ENCODE measurements at regions not wholly inside any gene's neighbourhood (a gene's known extent, or its start where the extent isn't known, plus 50 kb on each side); places are given as distances from the start of the nearest gene placed in this dataset.

DNA sequence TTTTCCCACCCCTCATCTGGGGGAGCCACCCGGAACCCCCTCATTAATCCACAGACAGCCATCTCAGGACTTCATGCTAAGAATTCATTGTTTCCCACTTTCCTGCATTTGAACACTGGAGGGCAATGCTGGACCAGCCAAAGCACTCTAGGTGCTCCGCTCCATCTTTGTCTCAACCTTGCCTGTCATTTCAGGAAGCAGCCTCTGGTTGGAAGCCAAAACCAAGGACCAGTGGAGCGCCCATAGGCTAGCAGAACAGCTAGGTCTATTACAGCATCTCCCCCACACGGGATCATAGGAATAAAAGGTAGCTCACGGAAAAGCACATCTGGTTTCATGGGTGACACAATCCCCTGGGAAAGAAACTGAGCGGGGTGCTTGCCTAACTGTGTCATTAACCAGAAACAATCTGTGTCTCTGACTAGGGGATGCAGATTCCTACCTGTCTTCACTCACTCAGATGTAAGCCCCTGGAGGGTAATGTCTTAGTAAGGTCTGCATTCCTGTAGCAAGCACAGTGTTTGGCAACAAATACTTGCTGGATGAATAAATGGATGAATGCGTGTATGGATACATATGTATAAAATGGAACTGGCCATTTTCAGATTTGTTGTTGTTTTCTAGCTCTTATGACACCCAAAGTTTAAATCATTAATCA is 197.0 kb downstream of the DAD1 start:
- Histone ChIP-seq H3K4me3 (ENCODE audit: low read depth in 1 of 2, low read length in 2 of 2) (no peak overlapping the region), H3K4me1 (ENCODE audit: control insufficient read depth in 1 of 2, insufficient read depth in 2 of 2, low read length in 2 of 2) (peaks cover 7 to 13% of the 10 kb centered on the region in 2 donors), H3K9me3 (ENCODE audit: control insufficient read depth in 1 of 2, low read length in 2 of 2) (no peaks in the 10 kb centered on the region), H3K9ac (ENCODE audit: low read depth in 1 of 2, low read length in 2 of 2) (no peak overlapping the region), H3K27me3 (ENCODE audit: control insufficient read depth in 1 of 2, insufficient read depth in 2 of 2, low read length in 2 of 2) (no peaks in the 10 kb centered on the region), H3K36me3 (ENCODE audit: control insufficient read depth in 1 of 2, insufficient read depth in 2 of 2, low read length in 2 of 2) (no peaks in the 10 kb centered on the region), H3K27ac (ENCODE audit: low read depth, low read length) (no peak overlapping the region)

DNA sequence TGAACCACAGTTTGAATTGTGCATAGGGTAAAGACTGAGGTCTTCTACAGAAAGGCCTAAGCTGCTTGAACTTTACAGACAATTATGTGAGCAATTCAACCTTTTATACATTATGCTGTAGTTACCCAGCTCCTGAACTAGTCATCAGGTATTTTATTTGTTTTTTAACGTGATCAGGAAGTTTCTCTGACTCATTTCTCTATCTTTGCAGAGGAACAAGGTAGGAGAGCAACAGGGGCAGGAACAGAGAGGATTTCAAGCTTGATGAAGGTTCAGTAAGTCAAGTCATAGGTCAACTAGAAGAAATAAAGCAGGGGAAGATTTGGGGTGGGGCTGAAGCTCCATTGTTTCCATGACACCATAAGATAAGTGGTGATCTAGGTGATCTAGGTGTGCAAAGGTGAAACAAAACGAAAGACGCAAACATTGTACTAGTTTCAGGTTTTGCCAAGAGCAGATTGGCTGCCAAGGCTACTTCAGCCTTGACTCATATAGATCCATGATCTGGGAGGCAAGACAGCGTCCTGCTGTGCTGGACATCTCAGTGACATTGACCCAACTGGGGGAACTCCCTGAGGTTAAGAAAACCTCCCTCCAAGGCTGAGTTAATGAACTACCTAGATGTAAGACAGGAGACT is 198.1 kb downstream of the DAD1 start:
- H3K9me3 ChIP-seq (ENCODE audit: control insufficient read depth in 1 of 2, low read length in 2 of 2): no peaks in the 10 kb centered on the region
- no peak overlapping the region for H3K9ac ChIP-seq (ENCODE audit: low read depth in 1 of 2, low read length in 2 of 2)
- H3K4me3 ChIP-seq (ENCODE audit: low read depth in 1 of 2, low read length in 2 of 2): no peak overlapping the region
- peaks cover 7 to 13% of the 10 kb centered on the region in 2 donors for H3K4me1 ChIP-seq (ENCODE audit: control insufficient read depth in 1 of 2, insufficient read depth in 2 of 2, low read length in 2 of 2)
- no peak overlapping the region for H3K27ac ChIP-seq (ENCODE audit: low read depth, low read length)
- no peaks in the 10 kb centered on the region for H3K36me3 ChIP-seq (ENCODE audit: control insufficient read depth in 1 of 2, insufficient read depth in 2 of 2, low read length in 2 of 2)
- H3K27me3 ChIP-seq (ENCODE audit: control insufficient read depth in 1 of 2, insufficient read depth in 2 of 2, low read length in 2 of 2): no peaks in the 10 kb centered on the region

DNA sequence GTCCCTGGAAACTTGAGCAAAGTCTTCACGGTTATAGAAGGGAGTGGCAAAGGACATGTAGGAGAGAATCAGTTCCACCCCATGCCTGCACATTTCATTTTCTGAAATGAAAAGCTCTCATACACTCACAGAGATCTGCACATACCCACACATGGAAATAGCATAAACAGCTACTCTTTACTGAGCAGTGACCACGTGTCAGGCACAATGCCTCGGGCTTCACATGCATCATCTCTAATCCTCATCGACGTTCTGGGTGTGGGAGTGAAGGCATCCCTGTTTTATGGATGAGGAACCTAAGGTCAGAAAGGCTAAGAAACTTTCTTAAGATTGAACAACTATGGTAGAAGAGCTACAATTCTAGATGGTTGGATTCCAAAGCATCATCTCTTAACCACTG is 198.8 kb downstream of the DAD1 start:
- Histone ChIP-seq H3K27ac (ENCODE audit: low read depth, low read length) (no peak overlapping the region), H3K36me3 (ENCODE audit: control insufficient read depth in 1 of 2, insufficient read depth in 2 of 2, low read length in 2 of 2) (no peaks in the 10 kb centered on the region), H3K4me3 (ENCODE audit: low read depth in 1 of 2, low read length in 2 of 2) (no peak overlapping the region), H3K9ac (ENCODE audit: low read depth in 1 of 2, low read length in 2 of 2) (no peak overlapping the region), H3K4me1 (ENCODE audit: control insufficient read depth in 1 of 2, insufficient read depth in 2 of 2, low read length in 2 of 2) (peaks cover 7 to 13% of the 10 kb centered on the region in 2 donors), H3K27me3 (ENCODE audit: control insufficient read depth in 1 of 2, insufficient read depth in 2 of 2, low read length in 2 of 2) (no peaks in the 10 kb centered on the region), H3K9me3 (ENCODE audit: control insufficient read depth in 1 of 2, low read length in 2 of 2) (no peaks in the 10 kb centered on the region)

- Histone ChIP-seq H3K4me1 (ENCODE audit: control insufficient read depth in 1 of 2, insufficient read depth in 2 of 2, low read length in 2 of 2) (peaks cover 7 to 13% of the 10 kb centered on the region in 2 donors), H3K9ac (ENCODE audit: low read depth in 1 of 2, low read length in 2 of 2) (no peak overlapping the region), H3K27me3 (ENCODE audit: control insufficient read depth in 1 of 2, insufficient read depth in 2 of 2, low read length in 2 of 2) (no peaks in the 10 kb centered on the region), H3K27ac (ENCODE audit: low read depth, low read length) (no peak overlapping the region), H3K4me3 (ENCODE audit: low read depth in 1 of 2, low read length in 2 of 2) (no peak overlapping the region), H3K36me3 (ENCODE audit: control insufficient read depth in 1 of 2, insufficient read depth in 2 of 2, low read length in 2 of 2) (no peaks in the 10 kb centered on the region), H3K9me3 (ENCODE audit: control insufficient read depth in 1 of 2, low read length in 2 of 2) (no peaks in the 10 kb centered on the region)
Measured at GRCh38 chr14:22388669-22389595, 200.1 kb downstream of the DAD1 start.

DNA sequence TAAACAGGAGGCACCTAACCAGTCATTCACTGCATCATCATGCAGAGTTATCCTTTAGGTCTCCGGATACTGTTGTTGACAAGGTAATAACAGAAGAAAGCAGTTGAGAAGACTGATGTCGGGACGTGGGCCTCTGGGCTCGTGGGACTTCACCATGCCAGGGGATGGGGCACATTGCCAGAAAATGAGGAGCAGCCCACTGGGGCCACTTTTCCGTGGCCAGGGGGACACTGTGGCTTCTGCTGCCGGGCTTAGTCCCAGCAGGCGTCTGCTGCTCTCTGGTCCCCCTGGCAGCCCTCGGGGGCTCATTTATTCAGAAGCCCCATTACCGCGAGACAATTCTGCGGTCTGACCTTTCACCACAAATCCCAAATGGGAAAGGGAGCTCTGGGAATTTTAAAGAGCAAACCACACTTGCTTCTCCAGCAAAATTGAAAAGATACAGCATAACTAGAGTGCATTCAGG is 201.2 kb downstream of the DAD1 start:
- peaks cover 7 to 13% of the 10 kb centered on the region in 2 donors for H3K4me1 ChIP-seq (ENCODE audit: control insufficient read depth in 1 of 2, insufficient read depth in 2 of 2, low read length in 2 of 2)
- H3K9ac ChIP-seq (ENCODE audit: low read depth in 1 of 2, low read length in 2 of 2): no peak overlapping the region
- H3K27ac ChIP-seq (ENCODE audit: low read depth, low read length): no peak overlapping the region
- no peaks in the 10 kb centered on the region for H3K36me3 ChIP-seq (ENCODE audit: control insufficient read depth in 1 of 2, insufficient read depth in 2 of 2, low read length in 2 of 2)
- no peak overlapping the region for H3K4me3 ChIP-seq (ENCODE audit: low read depth in 1 of 2, low read length in 2 of 2)
- no peaks in the 10 kb centered on the region for H3K9me3 ChIP-seq (ENCODE audit: control insufficient read depth in 1 of 2, low read length in 2 of 2)
- no peaks in the 10 kb centered on the region for H3K27me3 ChIP-seq (ENCODE audit: control insufficient read depth in 1 of 2, insufficient read depth in 2 of 2, low read length in 2 of 2)

- Histone ChIP-seq H3K4me1 (ENCODE audit: control insufficient read depth in 1 of 2, insufficient read depth in 2 of 2, low read length in 2 of 2) (peaks cover 7 to 13% of the 10 kb centered on the region in 2 donors), H3K9ac (ENCODE audit: low read depth in 1 of 2, low read length in 2 of 2) (no peak overlapping the region), H3K4me3 (ENCODE audit: low read depth in 1 of 2, low read length in 2 of 2) (no peak overlapping the region), H3K27ac (ENCODE audit: low read depth, low read length) (no peak overlapping the region), H3K27me3 (ENCODE audit: control insufficient read depth in 1 of 2, insufficient read depth in 2 of 2, low read length in 2 of 2) (no peaks in the 10 kb centered on the region), H3K36me3 (ENCODE audit: control insufficient read depth in 1 of 2, insufficient read depth in 2 of 2, low read length in 2 of 2) (no peaks in the 10 kb centered on the region), H3K9me3 (ENCODE audit: control insufficient read depth in 1 of 2, low read length in 2 of 2) (no peaks in the 10 kb centered on the region)
Measured at GRCh38 chr14:22386924-22387775, 201.9 kb downstream of the DAD1 start.

DNA sequence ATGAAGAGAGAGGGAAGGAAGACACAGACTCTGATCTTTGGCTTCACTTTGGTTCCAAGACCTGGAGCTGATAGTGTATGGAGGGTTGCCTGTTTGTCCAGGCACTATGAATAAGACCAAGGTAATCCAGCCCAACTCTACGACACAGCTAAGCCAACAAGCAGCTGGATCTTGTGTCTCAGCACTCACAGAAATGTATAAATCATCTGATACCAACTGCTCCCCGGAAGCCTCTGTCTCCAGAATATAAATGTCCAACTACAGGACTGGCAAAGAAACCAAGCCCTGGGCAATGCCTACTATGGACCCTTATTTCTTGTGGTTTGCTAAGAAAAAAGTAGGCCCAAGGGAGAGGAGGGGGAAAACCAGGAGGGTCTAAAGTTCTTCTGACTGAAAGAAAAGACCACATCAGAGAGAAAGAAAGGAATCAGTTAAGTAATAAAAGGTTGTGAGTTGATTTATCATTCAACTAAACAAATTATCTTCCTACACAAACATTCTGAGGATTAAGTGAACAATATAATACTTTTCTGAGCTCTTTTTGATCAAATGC is 204.0 kb downstream of the DAD1 start:
- Histone ChIP-seq H3K27ac (ENCODE audit: low read depth, low read length) (no peak overlapping the region), H3K9me3 (ENCODE audit: control insufficient read depth in 1 of 2, low read length in 2 of 2) (no peaks in the 10 kb centered on the region), H3K4me1 (ENCODE audit: control insufficient read depth in 1 of 2, insufficient read depth in 2 of 2, low read length in 2 of 2) (peaks cover 0 to 4% of the 10 kb centered on the region in 2 donors), H3K27me3 (ENCODE audit: control insufficient read depth in 1 of 2, insufficient read depth in 2 of 2, low read length in 2 of 2) (no peaks in the 10 kb centered on the region), H3K9ac (ENCODE audit: low read depth in 1 of 2, low read length in 2 of 2) (no peak overlapping the region), H3K4me3 (ENCODE audit: low read depth in 1 of 2, low read length in 2 of 2) (no peak overlapping the region), H3K36me3 (ENCODE audit: control insufficient read depth in 1 of 2, insufficient read depth in 2 of 2, low read length in 2 of 2) (no peaks in the 10 kb centered on the region)

DNA sequence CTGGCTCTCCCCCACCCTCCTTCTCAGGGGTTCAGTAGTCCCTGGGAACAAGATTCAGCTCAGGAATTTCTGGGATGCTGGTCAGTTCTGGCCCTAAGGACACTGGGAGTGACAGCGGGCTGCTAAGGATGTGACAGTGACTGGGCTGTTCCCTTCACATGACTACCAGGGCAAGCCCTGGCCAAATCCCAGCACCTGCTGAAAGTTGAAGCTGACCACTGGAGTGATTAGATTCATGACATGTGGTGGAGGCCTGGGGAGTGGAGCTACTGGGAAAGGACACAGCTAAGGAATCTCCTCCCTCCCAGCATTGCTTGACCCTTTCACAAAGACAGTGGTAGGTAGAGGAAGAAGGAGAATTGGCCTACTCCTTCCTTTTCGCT is 204.9 kb downstream of the DAD1 start:
- Histone ChIP-seq H3K9ac (ENCODE audit: low read depth in 1 of 2, low read length in 2 of 2) (no peak overlapping the region), H3K27ac (ENCODE audit: low read depth, low read length) (no peak overlapping the region), H3K9me3 (ENCODE audit: control insufficient read depth in 1 of 2, low read length in 2 of 2) (no peaks in the 10 kb centered on the region), H3K36me3 (ENCODE audit: control insufficient read depth in 1 of 2, insufficient read depth in 2 of 2, low read length in 2 of 2) (no peaks in the 10 kb centered on the region), H3K4me3 (ENCODE audit: low read depth in 1 of 2, low read length in 2 of 2) (no peak overlapping the region), H3K4me1 (ENCODE audit: control insufficient read depth in 1 of 2, insufficient read depth in 2 of 2, low read length in 2 of 2) (peaks cover 0 to 4% of the 10 kb centered on the region in 2 donors), H3K27me3 (ENCODE audit: control insufficient read depth in 1 of 2, insufficient read depth in 2 of 2, low read length in 2 of 2) (no peaks in the 10 kb centered on the region)

GRCh38 chr14:22383515-22384166 is 205.4 kb downstream of the DAD1 start:
- no peaks in the 10 kb centered on the region for H3K36me3 ChIP-seq (ENCODE audit: control insufficient read depth in 1 of 2, insufficient read depth in 2 of 2, low read length in 2 of 2)
- no peak overlapping the region for H3K9ac ChIP-seq (ENCODE audit: low read depth in 1 of 2, low read length in 2 of 2)
- H3K27ac ChIP-seq (ENCODE audit: low read depth, low read length): no peak overlapping the region
- H3K4me1 ChIP-seq (ENCODE audit: control insufficient read depth in 1 of 2, insufficient read depth in 2 of 2, low read length in 2 of 2): peaks cover 0 to 4% of the 10 kb centered on the region in 2 donors
- no peak overlapping the region for H3K4me3 ChIP-seq (ENCODE audit: low read depth in 1 of 2, low read length in 2 of 2)
- H3K27me3 ChIP-seq (ENCODE audit: control insufficient read depth in 1 of 2, insufficient read depth in 2 of 2, low read length in 2 of 2): no peaks in the 10 kb centered on the region
- H3K9me3 ChIP-seq (ENCODE audit: control insufficient read depth in 1 of 2, low read length in 2 of 2): no peaks in the 10 kb centered on the region

Data from duodenal mucosa (tissue), 2 donors.